ENCODE measurements at regions not wholly inside any gene's neighbourhood (a gene's known extent, or its start where the extent isn't known, plus 50 kb on each side); places are given as distances from the start of the nearest gene placed in this dataset.

DNA sequence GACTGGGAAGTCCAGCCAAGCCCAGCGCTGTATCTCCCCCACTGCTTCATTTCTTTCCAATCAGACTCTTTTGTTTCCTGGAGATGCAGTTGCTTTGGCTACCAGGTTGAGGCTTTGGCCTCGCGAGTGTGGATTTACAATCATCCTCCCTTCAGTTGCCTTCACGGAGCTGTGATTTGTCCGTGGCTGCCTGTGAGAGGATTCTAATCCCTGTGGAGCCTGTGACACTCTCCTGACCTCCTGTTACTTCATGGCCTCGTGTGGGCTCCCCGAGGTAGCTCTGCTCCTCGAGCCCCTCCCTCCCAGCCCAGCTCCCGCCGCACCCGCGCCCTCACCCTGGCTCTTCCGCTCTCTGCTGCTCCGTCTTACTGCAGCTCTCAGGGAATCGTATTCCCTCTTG lies 107.2 kb upstream of the STC2 start:
- peaks cover 10% of the 10 kb centered on the region for H3K27me3 Mint-ChIP-seq
- no peaks in the 10 kb centered on the region for H3K4me1 Mint-ChIP-seq (ENCODE audit: unreplicated experiment)
- H3K36me3 Mint-ChIP-seq = no peaks in the 10 kb centered on the region
- TF ChIP-seq, protein P1, sequence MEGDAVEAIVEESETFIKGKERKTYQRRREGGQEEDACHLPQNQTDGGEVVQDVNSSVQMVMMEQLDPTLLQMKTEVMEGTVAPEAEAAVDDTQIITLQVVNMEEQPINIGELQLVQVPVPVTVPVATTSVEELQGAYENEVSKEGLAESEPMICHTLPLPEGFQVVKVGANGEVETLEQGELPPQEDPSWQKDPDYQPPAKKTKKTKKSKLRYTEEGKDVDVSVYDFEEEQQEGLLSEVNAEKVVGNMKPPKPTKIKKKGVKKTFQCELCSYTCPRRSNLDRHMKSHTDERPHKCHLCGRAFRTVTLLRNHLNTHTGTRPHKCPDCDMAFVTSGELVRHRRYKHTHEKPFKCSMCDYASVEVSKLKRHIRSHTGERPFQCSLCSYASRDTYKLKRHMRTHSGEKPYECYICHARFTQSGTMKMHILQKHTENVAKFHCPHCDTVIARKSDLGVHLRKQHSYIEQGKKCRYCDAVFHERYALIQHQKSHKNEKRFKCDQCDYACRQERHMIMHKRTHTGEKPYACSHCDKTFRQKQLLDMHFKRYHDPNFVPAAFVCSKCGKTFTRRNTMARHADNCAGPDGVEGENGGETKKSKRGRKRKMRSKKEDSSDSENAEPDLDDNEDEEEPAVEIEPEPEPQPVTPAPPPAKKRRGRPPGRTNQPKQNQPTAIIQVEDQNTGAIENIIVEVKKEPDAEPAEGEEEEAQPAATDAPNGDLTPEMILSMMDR (conservative IDR thresholded peaks at IDR 0.05) = no peak
- DNase-seq (ENCODE audit: extremely low spot score, unreplicated experiment) = no peak
- H3K4me3 Mint-ChIP-seq = no peak overlapping the region
- H3K27ac Mint-ChIP-seq = no peak overlapping the region
- no peaks in the 10 kb centered on the region for H3K9me3 Mint-ChIP-seq

DNA sequence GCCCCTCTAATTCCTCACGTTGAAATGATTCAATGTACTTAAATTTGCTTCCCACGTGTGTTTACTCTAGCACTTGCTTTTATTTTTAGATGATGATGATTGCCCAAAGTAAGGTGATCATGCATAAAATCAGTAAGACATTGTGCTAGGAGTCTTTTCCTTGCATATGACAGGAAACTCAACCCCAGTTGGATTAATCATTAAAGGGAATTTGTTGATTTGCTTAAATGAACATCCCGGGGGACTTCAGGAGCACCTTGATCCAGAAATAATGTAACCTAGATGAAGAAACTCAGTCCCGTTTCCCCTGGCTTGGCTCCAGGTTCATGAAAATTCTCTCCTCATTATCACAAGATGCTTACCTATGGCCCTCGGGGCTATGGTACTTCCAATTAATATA lies 106.1 kb upstream of the STC2 start:
- Mint-ChIP-seq H3K4me3 (no peak overlapping the region), H3K27ac (no peak overlapping the region), H3K27me3 (peaks cover 12% of the 10 kb centered on the region), H3K9me3 (no peaks in the 10 kb centered on the region), H3K36me3 (no peaks in the 10 kb centered on the region), H3K4me1 (ENCODE audit: unreplicated experiment) (no peaks in the 10 kb centered on the region)
- TF ChIP-seq, protein P1 (conservative IDR thresholded peaks at IDR 0.05) = no peak
- no peak for DNase-seq (ENCODE audit: extremely low spot score, unreplicated experiment)

DNA sequence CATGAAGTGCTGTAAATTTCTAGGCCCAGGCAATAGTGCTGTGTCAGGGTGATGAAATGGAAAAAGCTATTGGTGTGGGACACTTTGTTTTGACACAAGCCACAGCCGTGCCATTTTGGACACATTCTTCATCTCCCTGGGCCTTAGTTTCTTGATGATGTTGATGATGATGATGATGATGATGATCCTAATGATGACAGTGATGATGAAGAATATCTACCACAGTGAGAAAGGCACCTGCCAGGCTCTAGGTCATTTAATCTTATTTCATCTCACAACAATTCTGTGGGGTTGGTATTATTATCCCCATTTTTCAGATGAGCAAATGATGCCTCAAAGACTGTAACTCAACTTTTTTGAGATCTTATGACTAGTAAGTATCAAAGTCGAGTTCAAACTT lies 102.2 kb upstream of the STC2 start:
- TF ChIP-seq, protein P1 (conservative IDR thresholded peaks at IDR 0.05) = no peak
- DNase-seq (ENCODE audit: extremely low spot score, unreplicated experiment) = no peak
- Mint-ChIP-seq H3K36me3 (no peaks in the 10 kb centered on the region), H3K27me3 (peaks cover 20% of the 10 kb centered on the region), H3K9me3 (no peaks in the 10 kb centered on the region), H3K27ac (no peak overlapping the region), H3K4me1 (ENCODE audit: unreplicated experiment) (no peaks in the 10 kb centered on the region), H3K4me3 (no peak overlapping the region)

DNA sequence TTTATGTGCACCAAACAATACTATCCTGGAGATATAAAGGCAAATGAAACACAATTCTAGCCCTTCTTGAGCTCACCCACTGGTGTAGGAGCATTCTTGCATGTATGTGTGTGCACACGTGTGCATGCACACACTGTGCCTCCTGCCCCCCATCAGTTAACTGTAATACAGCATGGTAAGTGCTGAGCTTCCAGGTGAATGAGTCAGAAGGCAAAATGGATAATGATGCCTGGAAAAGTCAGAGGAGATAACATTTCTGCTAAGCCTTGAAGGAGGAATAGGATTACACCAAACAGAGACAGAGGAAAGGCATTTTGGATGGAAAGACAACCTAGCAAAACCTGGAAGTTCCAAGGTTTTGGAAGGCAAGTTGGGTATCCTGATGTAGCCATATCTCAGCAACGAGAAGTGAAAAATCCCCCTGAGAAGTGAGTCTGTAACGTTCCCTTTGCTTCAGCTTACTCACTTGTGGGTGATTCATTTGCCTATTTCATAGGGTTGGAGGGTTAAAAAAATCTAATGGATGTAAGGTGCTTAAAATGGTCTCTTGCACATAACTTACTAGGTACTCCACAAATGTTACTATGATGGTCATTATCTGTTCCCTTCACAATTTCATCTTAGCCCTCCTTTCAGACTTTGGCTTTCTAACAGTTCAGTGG lies 101.4 kb upstream of the STC2 start:
- no peaks in the 10 kb centered on the region for H3K9me3 Mint-ChIP-seq
- no peak overlapping the region for H3K27ac Mint-ChIP-seq
- TF ChIP-seq, protein P1 (conservative IDR thresholded peaks at IDR 0.05) = no peak
- H3K4me3 Mint-ChIP-seq = no peak overlapping the region
- peaks cover 20% of the 10 kb centered on the region for H3K27me3 Mint-ChIP-seq
- DNase-seq (ENCODE audit: extremely low spot score, unreplicated experiment) = no peak
- no peaks in the 10 kb centered on the region for H3K4me1 Mint-ChIP-seq (ENCODE audit: unreplicated experiment)
- no peaks in the 10 kb centered on the region for H3K36me3 Mint-ChIP-seq

DNA sequence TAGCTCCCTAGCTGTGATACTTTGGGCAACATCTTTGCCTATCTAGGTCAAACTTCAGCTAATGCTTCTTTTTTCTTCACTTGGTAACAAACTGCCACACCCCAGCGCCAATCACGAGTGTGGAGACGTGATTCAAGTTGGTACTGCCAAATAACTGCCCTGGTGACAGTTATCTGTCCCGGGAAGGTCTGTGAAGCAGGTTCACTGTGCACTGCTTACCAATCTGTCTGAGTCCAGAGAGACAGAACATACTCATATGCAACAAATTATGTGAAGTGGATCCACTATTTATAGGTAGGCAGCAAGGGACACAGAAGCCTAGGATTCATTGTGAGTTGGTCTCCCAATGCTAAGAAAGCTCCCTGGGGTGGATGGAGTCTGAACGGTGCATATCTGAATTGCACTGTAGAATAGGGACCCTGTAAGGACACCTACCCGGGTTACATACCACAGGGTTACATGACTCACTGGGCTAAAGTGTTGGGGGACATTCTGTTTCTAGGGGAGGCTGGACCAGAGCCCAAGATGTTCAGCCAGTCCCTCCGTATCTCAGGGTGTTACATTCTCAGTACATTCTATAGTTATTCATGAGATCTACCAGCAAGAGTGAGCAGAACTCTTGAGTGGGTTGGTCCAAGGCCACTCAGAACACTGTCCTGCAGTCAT lies 95.4 kb upstream of the STC2 start:
- Mint-ChIP-seq H3K27ac (no peak overlapping the region), H3K4me1 (ENCODE audit: unreplicated experiment) (no peaks in the 10 kb centered on the region), H3K27me3 (peaks cover 3% of the 10 kb centered on the region), H3K36me3 (no peaks in the 10 kb centered on the region), H3K4me3 (no peak overlapping the region), H3K9me3 (peaks cover 7% of the 10 kb centered on the region)
- TF ChIP-seq, protein P1 (conservative IDR thresholded peaks at IDR 0.05) = no peak
- no peak for DNase-seq (ENCODE audit: extremely low spot score, unreplicated experiment)

Measured in type B pancreatic cell (in vitro differentiated cells).